ENCODE measurements at regions not wholly inside any gene's neighbourhood (a gene's known extent, or its start where the extent isn't known, plus 50 kb on each side); places are given as distances from the start of the nearest gene placed in this dataset.

GRCh38 chr13:21757763-21758162 is 86.9 kb downstream of the FGF9 start:
- TF ChIP-seq MYC (IDR thresholded peaks at IDR 0.05; ENCODE audit: low read depth, low read length), result no peak

GRCh38 chr13:21758441-21758840 is 87.6 kb downstream of the FGF9 start:
- no peak for DNase-seq (ENCODE audit: low read depth)
- no peak overlapping the region for H3K4me3 ChIP-seq (ENCODE audit: low read depth, low read length)
- TF ChIP-seq MYC (IDR thresholded peaks at IDR 0.05; ENCODE audit: low read depth, low read length), result no peak
- no peak for TF ChIP-seq MAX (IDR thresholded peaks at IDR 0.05; ENCODE audit: low read depth, low read length)
- no peak for TF ChIP-seq POLR2A (IDR thresholded peaks at IDR 0.05; ENCODE audit: extremely low read depth, insufficient read length)
- TF ChIP-seq CTCF (IDR thresholded peaks at IDR 0.05; ENCODE audit: low read depth, low read length), result no peak

More at GRCh38 chr13:21757763-21758162, 86.9 kb downstream of the FGF9 start:
- DNase-seq (ENCODE audit: low read depth), result no peak
- no peak overlapping the region for H3K4me3 ChIP-seq (ENCODE audit: low read depth, low read length)

- no peak for DNase-seq (ENCODE audit: low read depth)
- H3K4me3 ChIP-seq (ENCODE audit: low read depth, low read length), result no peak overlapping the region
- TF ChIP-seq MAX (IDR thresholded peaks at IDR 0.05; ENCODE audit: low read depth, low read length), result no peak
- no peak for TF ChIP-seq POLR2A (IDR thresholded peaks at IDR 0.05; ENCODE audit: extremely low read depth, insufficient read length)
- no peak for TF ChIP-seq CTCF (IDR thresholded peaks at IDR 0.05; ENCODE audit: low read depth, low read length)
- no peak for TF ChIP-seq MYC (IDR thresholded peaks at IDR 0.05; ENCODE audit: low read depth, low read length)
Observed at GRCh38 chr13:21759463-21759862, 88.6 kb downstream of the FGF9 start.

- no peak for TF ChIP-seq CTCF (IDR thresholded peaks at IDR 0.05; ENCODE audit: low read depth, low read length)
- no peak for TF ChIP-seq MYC (IDR thresholded peaks at IDR 0.05; ENCODE audit: low read depth, low read length)
- TF ChIP-seq MAX (IDR thresholded peaks at IDR 0.05; ENCODE audit: low read depth, low read length), result no peak
- no peak for TF ChIP-seq POLR2A (IDR thresholded peaks at IDR 0.05; ENCODE audit: extremely low read depth, insufficient read length)
- H3K4me3 ChIP-seq (ENCODE audit: low read depth, low read length), result no peak overlapping the region
- no peak for DNase-seq (ENCODE audit: low read depth)
Observed at GRCh38 chr13:21759911-21760310, 89.0 kb downstream of the FGF9 start.

GRCh38 chr13:21761770-21762169 is 90.9 kb downstream of the FGF9 start:
- H3K4me3 ChIP-seq (ENCODE audit: low read depth, low read length), result no peak overlapping the region
- TF ChIP-seq MAX (IDR thresholded peaks at IDR 0.05; ENCODE audit: low read depth, low read length) (no peak), CTCF (IDR thresholded peaks at IDR 0.05; ENCODE audit: low read depth, low read length) (no peak), MYC (IDR thresholded peaks at IDR 0.05; ENCODE audit: low read depth, low read length) (no peak), POLR2A (IDR thresholded peaks at IDR 0.05; ENCODE audit: extremely low read depth, insufficient read length) (no peak)
- no peak for DNase-seq (ENCODE audit: low read depth)

GRCh38 chr13:21762512-21762911 is 91.6 kb downstream of the FGF9 start:
- no peak for DNase-seq (ENCODE audit: low read depth)
- TF ChIP-seq CTCF (IDR thresholded peaks at IDR 0.05; ENCODE audit: low read depth, low read length) (no peak), MYC (IDR thresholded peaks at IDR 0.05; ENCODE audit: low read depth, low read length) (no peak), MAX (IDR thresholded peaks at IDR 0.05; ENCODE audit: low read depth, low read length) (no peak), POLR2A (IDR thresholded peaks at IDR 0.05; ENCODE audit: extremely low read depth, insufficient read length) (no peak)
- no peak overlapping the region for H3K4me3 ChIP-seq (ENCODE audit: low read depth, low read length)
